SU-DHL-6 (cell line): ENCODE measurements at regions not wholly inside any gene's neighbourhood (a gene's known extent, or its start where the extent isn't known, plus 50 kb on each side); places are given as distances from the start of the nearest gene placed in this dataset.

ENCODE experiments used
- H2AFZ ChIP-seq: fragments of 200-600 bp; sonication (generic); 2 replicates; pipeline ENCODE4 v1.6.1; 2014; ENCODE audit warnings: low read depth, mild to moderate bottlenecking, moderate library complexity, mixed read lengths, antibody characterized with exemption, low read length; ENCODE audit not compliant: severe bottlenecking
- H3F3A ChIP-seq: fragments of 200-600 bp; shearing (Covaris generic); 2 replicates; pipeline ENCODE4 v1.6.0; 2016; ENCODE audit warnings: antibody characterized with exemption, mild to moderate bottlenecking; ENCODE audit not compliant: insufficient read depth
- H3K27ac ChIP-seq: fragments of 200-600 bp; sonication (generic); 2 replicates; pipeline ENCODE4 v1.5.1; 2016; ENCODE audit warnings: low read depth, mild to moderate bottlenecking, low read length, moderate library complexity, mixed read lengths
- H3K27me3 ChIP-seq: fragments of 200-600 bp; sonication (generic), shearing (Covaris generic); 2 replicates; pipeline ENCODE4 v1.6.0; 2014; ENCODE audit warnings: mild to moderate bottlenecking, low read length
- H3K36me3 ChIP-seq: fragments of 200-600 bp; sonication (generic); 2 replicates; pipeline ENCODE4 v1.6.1; 2014; ENCODE audit warnings: mild to moderate bottlenecking, low read length, mixed read lengths
- H3K4me2 ChIP-seq: fragments of 300-600, 200-600 bp; shearing (Covaris generic), sonication (generic); 2 replicates; pipeline ENCODE4 v1.6.0; 2014; ENCODE audit warnings: low read length, low read depth, mild to moderate bottlenecking; ENCODE audit not compliant: poor library complexity, severe bottlenecking
- H3K4me3 ChIP-seq: fragments of 200-600 bp; sonication (generic); 2 replicates; pipeline ENCODE4 v1.5.1; 2014; ENCODE audit warnings: antibody characterized with exemption, low read length, mild to moderate bottlenecking, mixed read lengths; ENCODE audit not compliant: insufficient read depth, poor library complexity, severe bottlenecking
- H3K79me2 ChIP-seq: fragments of 200-600 bp; sonication (generic); 2 replicates; pipeline ENCODE4 v1.6.1; 2014; ENCODE audit warnings: mild to moderate bottlenecking, low read length, moderate library complexity; ENCODE audit not compliant: insufficient read depth
- H3K9ac ChIP-seq: fragments of 200-600 bp; sonication (generic); 2 replicates; pipeline ENCODE4 v1.7.0; 2014; ENCODE audit warnings: mild to moderate bottlenecking, low read length
- H3K9me2 ChIP-seq: fragments of 200-600 bp; sonication (generic); replicated peaks from 2 replicates; pipeline ENCODE4 v1.6.1; 2014; ENCODE audit warnings: low read length; ENCODE audit not compliant: insufficient read depth
- H3K9me3 ChIP-seq: fragments of 200-600 bp; sonication (generic); 2 replicates; pipeline ENCODE4 v1.6.1; 2014; ENCODE audit warnings: low read length, mixed read lengths; ENCODE audit not compliant: insufficient read depth
- H4K20me1 ChIP-seq: fragments of 200-600 bp; sonication (generic); 2 replicates; pipeline ENCODE4 v1.6.1; 2014; ENCODE audit warnings: low read depth, mild to moderate bottlenecking, antibody characterized with exemption, low read length, moderate library complexity, mixed read lengths
- CTCF ChIP-seq: fragments of 200-600 bp; sonication (generic); IDR thresholded peaks from one replicate; pipeline ENCODE4 v1.5.1; 2017; ENCODE audit warnings: antibody characterized with exemption, mild to moderate bottlenecking, low read length, moderate library complexity; ENCODE audit not compliant: insufficient read depth, poor library complexity, severe bottlenecking
- EZH2phosphoT487 ChIP-seq: fragments of 200-600 bp; sonication (generic), shearing (Covaris generic); conservative IDR thresholded peaks from 2 replicates; pipeline ENCODE4 v1.6.1; 2018; ENCODE audit warnings: mild to moderate bottlenecking, antibody characterized with exemption, low read length, moderate library complexity, mixed read lengths

GRCh38 chr11:134691295-134691873 lies 279.3 kb upstream of the B3GAT1 start:
- no peak overlapping the region for H3K9ac ChIP-seq
- no peak overlapping the region for H3K27ac ChIP-seq
- H3K4me2 ChIP-seq: no peak overlapping the region
- no peaks in the 10 kb centered on the region for H4K20me1 ChIP-seq
- no peak overlapping the region for H2AFZ ChIP-seq
- H3K4me3 ChIP-seq: no peak overlapping the region
- no peaks in the 10 kb centered on the region for H3K9me3 ChIP-seq
- no peaks in the 10 kb centered on the region for H3K79me2 ChIP-seq
- no peaks in the 10 kb centered on the region for H3K27me3 ChIP-seq
- no peaks in the 10 kb centered on the region for H3K9me2 ChIP-seq
- H3K36me3 ChIP-seq: no peaks in the 10 kb centered on the region
- no peaks in the 10 kb centered on the region for H3F3A ChIP-seq
- TF ChIP-seq CTCF (no peak), EZH2phosphoT487 (no peak)

GRCh38 chr11:134689886-134690285 lies 277.8 kb upstream of the B3GAT1 start:
- Histone ChIP-seq H3K79me2 (no peaks in the 10 kb centered on the region), H3K36me3 (no peaks in the 10 kb centered on the region), H4K20me1 (no peaks in the 10 kb centered on the region), H3K9ac (no peak overlapping the region), H3K9me2 (no peaks in the 10 kb centered on the region), H3K4me2 (no peak overlapping the region), H3F3A (no peaks in the 10 kb centered on the region), H3K27me3 (no peaks in the 10 kb centered on the region), H3K4me3 (no peak overlapping the region), H2AFZ (no peak overlapping the region), H3K27ac (no peak overlapping the region), H3K9me3 (no peaks in the 10 kb centered on the region)
- TF ChIP-seq EZH2phosphoT487 (no peak), CTCF (no peak)

GRCh38 chr11:134687548-134687947 lies 275.5 kb upstream of the B3GAT1 start:
- no peaks in the 10 kb centered on the region for H3K9me2 ChIP-seq
- no peaks in the 10 kb centered on the region for H3F3A ChIP-seq
- TF ChIP-seq CTCF: no peak
- no peak for TF ChIP-seq EZH2phosphoT487
- no peaks in the 10 kb centered on the region for H4K20me1 ChIP-seq
- no peak overlapping the region for H3K4me3 ChIP-seq
- no peaks in the 10 kb centered on the region for H3K9me3 ChIP-seq
- no peak overlapping the region for H2AFZ ChIP-seq
- no peak overlapping the region for H3K9ac ChIP-seq
- H3K27me3 ChIP-seq: no peaks in the 10 kb centered on the region
- H3K36me3 ChIP-seq: no peaks in the 10 kb centered on the region
- H3K27ac ChIP-seq: no peak overlapping the region
- no peaks in the 10 kb centered on the region for H3K79me2 ChIP-seq
- H3K4me2 ChIP-seq: no peak overlapping the region
